ENCODE measurements at regions not wholly inside any gene's neighbourhood (a gene's known extent, or its start where the extent isn't known, plus 50 kb on each side); places are given as distances from the start of the nearest gene placed in this dataset.
A peak's percentile ranks its signal among the peaks of the same experiment; 100 is the strongest.

GRCh38 chr1:217032715-217033367 lies 309.6 kb upstream of the ESRRG start:
- DNase-seq, result no peak

DNA sequence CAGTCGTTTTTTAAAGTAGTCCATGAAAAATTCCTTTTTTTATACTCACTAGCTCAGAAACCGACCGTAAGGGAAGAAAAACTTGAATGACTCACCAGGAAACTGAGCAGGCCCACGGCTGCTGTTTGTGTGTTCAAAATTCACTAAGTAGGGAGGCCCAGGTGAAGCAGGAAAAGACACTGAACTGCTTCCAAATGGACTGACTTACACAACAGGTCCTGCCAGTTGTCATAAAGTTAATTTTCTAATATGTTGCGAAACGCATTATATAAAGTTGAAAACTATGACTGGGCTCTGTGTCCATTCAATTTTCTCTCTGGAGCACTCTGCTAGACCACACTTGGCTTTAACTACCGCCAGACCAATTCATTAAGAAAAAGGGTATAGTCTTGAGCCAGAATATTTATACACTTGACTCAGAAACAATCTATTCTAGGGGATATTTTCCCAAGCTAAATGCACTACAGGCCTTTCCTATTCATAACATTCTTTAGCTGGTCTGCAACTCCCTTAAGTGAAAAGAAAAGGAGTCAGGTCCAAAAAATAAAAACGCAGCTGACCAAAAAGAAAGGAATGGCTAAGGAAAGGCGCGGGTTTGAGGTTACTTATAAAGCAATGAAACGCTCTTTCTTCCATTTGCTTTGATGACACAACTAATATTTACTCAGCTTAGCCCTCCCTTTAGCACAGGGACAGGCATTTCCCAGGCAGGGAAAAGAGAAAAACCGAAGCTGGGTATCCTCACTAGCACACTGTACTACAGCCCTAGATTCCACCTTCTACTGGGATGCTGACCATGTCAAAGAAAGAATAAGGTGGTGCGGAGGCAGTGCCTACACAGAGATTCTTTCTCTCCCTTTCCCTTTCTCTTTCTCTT lies 306.3 kb upstream of the ESRRG start:
- peak; percentile 18 for DNase-seq

DNA sequence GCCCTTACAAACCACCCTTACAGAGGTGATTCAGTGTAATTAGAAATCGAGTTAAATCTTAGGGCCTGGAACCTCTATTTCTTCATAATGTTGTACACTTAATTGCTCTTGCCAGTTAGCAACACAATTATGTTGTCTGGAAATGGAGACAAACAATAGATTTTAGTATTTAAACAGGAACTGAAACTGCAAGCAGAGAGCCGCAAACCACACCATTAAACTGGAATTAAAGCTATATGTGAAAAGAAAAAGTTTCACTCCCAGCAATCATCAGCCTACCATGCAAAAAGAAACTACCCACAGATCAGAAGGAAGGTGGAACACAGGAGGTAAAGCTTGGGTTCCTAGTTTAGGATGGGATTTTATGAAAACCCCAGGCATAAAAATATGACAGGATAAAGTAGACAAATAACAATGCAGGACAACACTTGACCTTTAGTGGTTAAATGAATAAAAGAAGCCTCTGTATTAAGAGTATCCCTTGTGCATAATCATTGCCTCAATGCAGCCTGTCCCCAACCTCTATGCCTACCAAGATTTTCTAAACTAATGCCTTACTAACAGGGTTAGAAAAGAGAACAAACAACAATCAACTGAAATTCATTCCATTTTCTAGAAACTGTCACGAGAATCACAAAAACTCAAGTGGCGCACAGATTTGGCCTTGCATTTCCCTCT lies 304.3 kb upstream of the ESRRG start:
- DNase-seq, result no peak

- no peak for DNase-seq
Measured at GRCh38 chr1:217026531-217026930, 303.3 kb upstream of the ESRRG start.

DNA sequence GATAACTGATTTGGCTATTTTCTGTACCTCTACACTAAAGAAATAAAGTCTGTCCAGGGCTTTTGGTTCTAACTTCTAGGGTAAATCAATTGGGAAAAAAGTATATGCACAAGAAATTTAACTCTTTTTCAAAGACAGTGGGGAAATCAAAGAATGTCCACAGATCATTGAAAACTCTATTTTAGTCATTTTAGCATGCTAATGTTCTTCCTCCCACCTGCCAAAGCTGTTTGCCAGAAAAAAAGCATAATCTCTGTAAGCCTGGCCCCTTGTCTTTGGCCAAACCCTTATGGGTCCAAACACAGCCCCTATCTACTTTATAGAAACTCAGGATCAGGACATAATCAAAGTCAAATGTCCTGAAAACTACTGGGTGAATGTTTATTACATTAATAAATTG lies 302.2 kb upstream of the ESRRG start:
- no peak for DNase-seq

DNA sequence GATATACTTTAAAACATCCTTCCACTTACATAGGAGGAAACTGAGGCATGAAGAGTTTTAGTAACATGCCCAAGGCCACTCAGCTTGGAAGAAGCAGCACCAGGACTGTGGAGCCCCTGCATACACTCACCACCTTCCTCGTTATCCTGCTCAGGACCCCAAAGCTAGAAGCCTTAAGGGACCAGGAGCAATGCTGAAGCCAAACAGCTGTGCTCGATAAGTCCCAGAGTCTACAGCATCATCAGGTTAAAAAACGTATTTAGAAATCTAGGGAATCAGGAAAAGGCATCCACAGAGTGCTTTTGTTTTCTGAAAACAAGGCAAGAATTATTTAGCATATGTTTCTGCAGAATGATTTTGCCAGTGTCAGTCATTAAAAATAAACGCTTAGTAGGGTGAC lies 301.7 kb upstream of the ESRRG start:
- no peak for DNase-seq

DNA sequence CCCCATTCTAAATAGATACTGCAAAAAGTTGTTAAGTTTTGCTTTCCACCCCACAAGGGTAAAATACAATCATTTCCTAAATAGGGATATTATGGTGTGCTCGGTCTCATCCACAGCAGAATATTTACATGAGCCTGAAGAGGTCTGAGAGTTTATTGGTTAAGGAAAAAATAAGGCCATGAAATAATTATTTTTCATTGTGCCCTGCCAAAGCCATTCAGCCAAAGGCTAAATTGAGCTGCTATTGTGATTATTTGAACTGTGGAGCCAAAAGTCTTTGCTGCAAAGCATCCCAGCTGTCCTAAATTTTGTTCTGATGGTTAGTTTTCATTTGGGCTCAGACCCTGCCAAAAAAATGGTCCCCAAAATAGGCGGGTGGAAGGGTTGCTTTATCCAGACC lies 298.7 kb upstream of the ESRRG start:
- DNase-seq, result no peak

- no peak for DNase-seq
Measured at GRCh38 chr1:217021400-217021799, 298.2 kb upstream of the ESRRG start.

DNA sequence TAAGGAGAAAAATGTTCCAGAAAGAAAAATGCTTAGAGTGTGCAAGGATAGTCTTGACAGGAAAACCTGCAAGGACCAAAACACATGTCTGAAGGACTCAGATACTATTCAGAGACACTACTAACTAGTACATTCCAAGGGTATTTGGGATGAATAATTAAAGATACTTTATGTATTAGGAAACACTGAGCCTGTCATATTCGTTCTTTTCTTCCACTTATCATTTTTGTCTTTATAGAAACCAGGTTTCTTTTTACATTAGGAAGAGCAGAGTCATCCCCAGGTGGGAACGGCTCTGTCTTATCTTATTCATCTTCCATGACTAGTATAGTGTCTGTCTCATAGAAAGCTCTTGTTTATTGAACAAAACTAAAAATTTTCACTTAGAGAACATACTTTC lies 296.2 kb upstream of the ESRRG start:
- DNase-seq, result no peak

DNA sequence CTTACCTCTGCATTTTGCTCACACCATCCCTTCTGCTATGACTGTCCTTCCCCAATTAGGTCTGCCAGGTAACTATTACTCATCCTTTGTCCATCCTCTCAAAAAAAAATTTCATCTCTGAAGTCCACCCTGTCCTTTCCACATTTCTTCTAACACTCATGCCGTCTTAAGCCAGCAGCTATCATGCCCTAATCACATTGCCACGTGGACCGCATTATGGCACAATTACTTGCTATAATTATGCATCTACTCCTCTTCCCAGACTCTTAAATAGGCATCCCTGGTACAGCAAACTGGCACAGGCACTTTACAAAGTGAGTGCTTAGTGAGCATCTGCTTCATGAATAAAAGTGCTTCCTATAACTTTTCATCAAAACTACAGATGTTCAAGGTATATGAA lies 295.4 kb upstream of the ESRRG start:
- no peak for DNase-seq

DNA sequence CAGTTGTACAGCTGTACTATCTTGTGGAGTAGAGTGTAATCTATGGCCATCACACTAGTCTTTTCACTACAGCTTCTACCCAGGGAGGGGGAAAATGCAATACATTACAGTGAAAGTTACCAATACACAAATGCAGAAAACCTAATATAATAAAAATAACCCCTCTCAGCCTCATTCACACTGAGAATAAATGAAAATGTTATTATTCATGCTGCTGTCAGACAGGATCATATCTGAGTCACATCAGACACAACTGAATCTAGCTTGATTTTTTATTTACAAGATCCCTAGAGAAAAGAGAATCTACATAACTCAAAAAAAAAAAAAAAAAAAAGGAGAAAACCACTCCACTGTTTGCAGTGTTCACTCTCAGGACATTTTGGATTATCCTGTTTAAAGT lies 293.9 kb upstream of the ESRRG start:
- no peak for DNase-seq

DNA sequence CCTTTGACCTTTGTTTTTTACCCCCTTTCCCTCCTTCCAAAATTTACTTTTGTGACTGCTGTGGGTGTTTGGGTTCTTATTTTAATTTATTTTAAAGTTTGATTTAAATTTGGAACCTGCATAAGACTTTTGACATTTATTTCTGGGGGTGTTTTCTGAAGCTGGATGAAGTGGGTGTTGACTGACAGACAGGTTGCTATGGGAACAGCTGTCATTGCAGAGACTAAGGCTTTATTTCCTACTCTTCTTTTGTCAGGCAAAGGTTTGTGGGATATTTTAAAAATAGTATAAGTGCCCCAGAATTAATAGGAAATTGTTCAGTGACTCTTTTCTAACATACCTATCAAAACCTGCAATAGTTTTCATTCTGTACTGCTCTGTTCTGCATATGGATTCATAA lies 290.8 kb upstream of the ESRRG start:
- no peak for DNase-seq

DNA sequence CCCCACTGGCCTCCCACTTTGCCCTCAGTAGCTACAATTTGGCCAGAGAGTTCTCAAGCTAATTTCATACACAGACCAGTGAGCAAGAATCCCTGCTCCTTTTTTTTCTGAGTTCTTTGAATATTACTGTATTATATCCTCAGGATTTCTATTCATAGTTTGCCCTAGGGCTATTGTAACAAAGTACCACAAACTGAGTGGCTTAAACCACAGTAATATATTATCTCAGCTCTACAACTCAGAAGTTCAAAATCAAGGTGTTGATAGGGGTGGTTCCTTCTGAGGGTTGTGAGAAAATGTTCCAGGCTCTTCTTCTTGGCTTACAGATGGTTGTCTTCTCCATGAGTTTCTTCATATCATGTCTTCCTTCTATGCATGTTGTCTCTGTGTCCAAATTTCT lies 289.4 kb upstream of the ESRRG start:
- no peak for DNase-seq

DNA sequence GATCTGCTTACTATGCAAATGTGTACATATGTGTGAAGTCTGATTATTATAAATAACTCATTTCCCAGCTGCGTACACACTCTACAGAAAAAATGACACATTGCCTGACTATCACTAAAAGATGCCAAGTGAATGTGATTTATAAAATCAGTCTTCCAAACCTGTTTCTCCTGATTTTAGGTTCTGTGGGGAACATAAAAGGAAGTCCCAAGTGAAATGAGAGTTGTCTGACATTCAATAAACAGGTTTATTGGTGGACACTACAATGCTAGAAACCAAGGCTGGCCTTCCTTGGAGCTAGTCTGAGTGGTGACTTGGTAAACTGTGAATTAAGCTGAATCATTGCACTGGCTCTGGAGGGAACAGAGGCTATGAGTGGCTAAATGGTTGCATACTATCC lies 287.9 kb upstream of the ESRRG start:
- no peak for DNase-seq

- no peak for DNase-seq
Measured at GRCh38 chr1:217010253-217010652, 287.0 kb upstream of the ESRRG start.

GRCh38 chr1:217009376-217009775 lies 286.1 kb upstream of the ESRRG start:
- no peak for DNase-seq

DNA sequence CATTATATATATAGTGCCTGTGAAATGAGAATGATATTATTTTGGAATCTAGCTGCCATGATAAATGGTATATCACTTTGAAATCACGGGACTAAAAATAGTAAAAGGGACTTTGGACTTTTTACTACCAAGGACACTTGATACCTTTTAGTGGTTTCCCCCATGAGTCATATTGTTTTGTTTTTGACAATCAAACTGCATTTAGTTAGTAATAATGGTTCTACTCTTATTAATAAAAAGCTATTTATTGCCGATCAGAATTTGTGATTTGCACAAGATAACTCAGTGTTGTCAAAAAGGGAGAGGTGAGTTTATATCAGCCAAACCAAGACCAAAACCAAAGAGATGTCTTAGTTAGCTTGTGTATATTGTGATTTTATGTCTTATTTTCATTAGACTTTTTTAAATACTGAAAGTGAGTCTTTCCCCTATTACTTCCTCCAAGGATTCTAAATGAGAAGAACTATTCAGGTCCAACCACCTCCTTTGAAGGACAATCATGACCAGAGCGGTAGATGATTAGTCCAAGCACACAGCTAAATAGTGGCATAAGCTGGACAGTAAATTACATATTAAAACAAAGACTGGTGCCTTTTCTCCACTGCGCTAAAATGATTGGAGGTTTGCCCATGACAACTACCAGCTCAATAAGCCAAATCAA lies 281.7 kb upstream of the ESRRG start:
- DNase-seq, result no peak

DNA sequence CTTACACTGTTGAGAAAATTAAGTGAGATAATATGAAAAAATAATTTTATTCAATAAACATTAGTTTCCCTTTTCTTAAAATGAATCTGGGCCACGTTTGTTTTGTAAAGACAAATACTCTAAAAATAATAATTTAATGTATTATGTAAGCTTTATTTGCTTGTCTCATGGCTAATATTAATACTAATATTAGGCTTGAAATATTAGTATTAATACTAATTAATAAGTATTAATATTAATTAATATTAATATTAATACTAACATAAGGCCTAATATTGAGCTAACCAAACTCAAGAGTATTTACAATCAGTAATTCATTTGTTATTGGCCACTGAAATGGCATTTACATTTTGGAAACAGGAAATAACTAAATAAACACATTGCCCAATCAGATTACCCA lies 280.1 kb upstream of the ESRRG start:
- no peak for DNase-seq

- DNase-seq, result no peak
Measured at GRCh38 chr1:216997831-216998230, 274.6 kb upstream of the ESRRG start.

DNA sequence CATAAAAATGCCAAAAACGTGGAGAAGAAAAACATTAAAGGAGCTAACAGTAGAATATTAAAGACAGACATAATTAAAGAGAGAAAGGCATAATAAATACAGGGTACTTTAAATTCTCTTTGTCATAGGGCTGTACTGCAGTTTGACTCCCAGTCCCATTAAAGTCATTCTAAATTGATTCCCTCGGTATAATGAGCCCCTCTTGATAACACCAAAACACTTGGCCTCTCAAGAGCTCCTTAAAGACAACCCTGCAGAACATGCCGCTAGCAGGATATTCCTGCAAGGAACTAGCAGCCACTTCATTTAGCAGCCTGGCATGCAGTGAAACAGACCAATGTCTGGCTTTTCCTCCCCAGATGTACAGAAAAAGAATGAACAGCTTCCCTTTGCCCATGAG lies 273.8 kb upstream of the ESRRG start:
- no peak for DNase-seq

- no peak for DNase-seq
Measured at GRCh38 chr1:216984536-216984935, 261.3 kb upstream of the ESRRG start.

DNA sequence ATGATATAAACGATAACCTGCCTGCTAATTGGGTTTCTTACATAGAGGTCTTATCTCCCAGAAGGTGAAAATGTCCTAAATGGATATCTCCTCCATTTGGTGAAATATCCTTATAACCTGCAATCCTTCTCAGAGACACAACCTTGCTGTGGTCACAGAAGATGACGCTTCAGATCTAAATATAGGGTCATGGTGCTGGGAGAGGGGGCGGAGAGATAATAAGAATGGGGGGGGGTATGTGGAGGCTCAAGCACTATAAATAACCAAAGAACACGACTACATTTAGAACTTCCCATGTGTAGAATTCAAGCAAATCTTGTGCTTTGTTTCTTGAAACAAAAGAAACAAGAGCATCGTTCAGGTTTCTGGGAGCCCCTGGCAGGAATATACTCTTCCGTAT lies 260.6 kb upstream of the ESRRG start:
- no peak for DNase-seq

GRCh38 chr1:216961516-216961915 lies 238.3 kb upstream of the ESRRG start:
- DNase-seq, result no peak

DNA sequence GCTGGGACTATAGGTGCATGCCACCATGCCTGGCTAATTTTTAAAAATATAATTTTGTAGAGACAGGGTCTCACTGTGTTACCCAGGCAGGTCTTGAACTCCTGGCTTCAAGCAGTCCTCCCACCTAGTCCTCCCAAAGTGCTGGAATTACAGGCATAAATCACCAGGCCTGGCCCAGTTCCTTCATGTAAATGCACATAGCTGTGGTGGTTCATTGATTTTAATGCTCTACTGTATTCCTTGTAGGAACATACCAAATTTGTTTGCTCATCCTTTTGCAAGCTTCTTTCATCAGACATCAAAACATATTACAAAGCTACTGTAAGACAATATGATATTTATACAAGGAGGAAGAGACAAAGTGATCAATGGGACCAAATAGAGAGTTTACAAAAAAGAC lies 237.5 kb upstream of the ESRRG start:
- no peak for DNase-seq
